Right renal cortex interstitium (tissue), 3 donors: ENCODE measurements at regions not wholly inside any gene's neighbourhood (a gene's known extent, or its start where the extent isn't known, plus 50 kb on each side); places are given as distances from the start of the nearest gene placed in this dataset.

Experiments used
- DNase-seq, 3 donors: peaks; one replicate each; pipeline ENCODE4 v3.0.0-alpha.2; 2013; ENCODE audit warnings: low read depth in 3 of 3, low spot score in 2 of 3

- DNase-seq = no peak
Measured at GRCh38 chr20:61191096-61191495, 61.0 kb upstream of the CDH4 start.

DNA sequence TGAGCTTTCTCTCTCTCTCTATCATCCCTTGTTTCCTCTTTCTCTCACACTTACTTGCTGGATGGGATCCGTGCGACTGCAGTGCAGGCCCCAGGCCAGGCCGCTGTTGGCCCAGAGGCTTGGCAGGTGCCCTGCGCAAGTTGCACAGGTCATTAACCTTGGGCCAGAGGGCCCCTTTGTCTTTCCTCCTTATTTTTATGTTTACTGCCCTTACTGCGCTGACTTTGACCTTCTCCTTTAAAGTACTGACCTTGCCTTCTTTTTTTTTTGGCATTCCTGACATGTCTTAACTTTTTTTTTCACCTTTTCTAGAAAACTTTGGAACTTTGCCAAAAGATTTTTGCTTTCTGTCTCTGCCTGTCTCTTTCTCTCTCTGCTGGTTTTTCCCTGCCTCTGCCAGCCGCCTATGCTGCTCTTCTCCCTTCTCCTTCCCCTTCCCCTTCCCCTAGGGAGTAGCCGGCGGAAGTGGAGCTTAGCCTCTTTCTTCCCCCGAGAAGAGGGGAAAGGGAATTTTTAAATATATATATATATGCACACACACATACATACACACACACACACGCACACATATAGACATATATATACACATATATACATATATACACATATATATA lies 59.6 kb upstream of the CDH4 start:
- DNase-seq = no peak

DNA sequence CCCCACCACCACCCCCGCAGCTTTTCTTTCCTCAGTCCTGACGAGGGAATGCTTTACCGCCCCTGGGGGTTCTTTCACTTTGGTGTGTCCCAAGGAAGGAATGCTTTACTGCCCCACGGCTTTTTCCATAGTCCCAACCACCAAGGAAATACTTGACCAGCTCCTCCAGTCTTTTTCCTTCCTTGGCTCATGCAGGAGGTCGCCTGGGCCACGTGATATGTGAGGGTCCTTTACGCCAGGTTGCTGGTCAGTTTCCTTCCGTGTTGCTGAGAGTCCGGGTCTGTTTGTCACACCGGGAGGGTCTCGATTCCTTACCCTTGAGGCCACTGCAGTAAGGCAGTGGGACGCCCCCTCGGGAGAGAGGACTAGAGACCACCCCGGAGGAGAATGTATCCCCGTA lies 58.9 kb upstream of the CDH4 start:
- no peak for DNase-seq
